K562 (cell line): ENCODE measurements at regions not wholly inside any gene's neighbourhood (a gene's known extent, or its start where the extent isn't known, plus 50 kb on each side); places are given as distances from the start of the nearest gene placed in this dataset.

ENCODE experiments used
- ARID1B ChIP-seq: fragments of 450-650 bp; IDR thresholded peaks from 2 replicates; pipeline ENCODE4 v1.6.1; 2016; ENCODE audit warnings: antibody characterized with exemption, mild to moderate bottlenecking, inconsistent platforms
- ATF7 ChIP-seq: fragments of 450-650 bp; IDR thresholded peaks from 2 replicates; pipeline ENCODE4 v1.7.1; 2014; ENCODE audit warnings: mild to moderate bottlenecking, moderate library complexity
- CREBBP ChIP-seq: IDR thresholded peaks from one replicate; pipeline ENCODE4 v1.6.1; 2012; ENCODE audit warnings: low read depth, mild to moderate bottlenecking, control low read depth, inconsistent platforms, low read length
- DNMT1 ChIP-seq: fragments of 450-650 bp; IDR thresholded peaks from 2 replicates; pipeline ENCODE4 v1.6.1; 2016; ENCODE audit warnings: antibody characterized with exemption, mild to moderate bottlenecking
- E2F8 ChIP-seq: fragments of 450-650 bp; IDR thresholded peaks from 2 replicates; pipeline ENCODE4 v1.7.1; 2018; ENCODE audit warnings: mild to moderate bottlenecking, low read depth; ENCODE audit not compliant: partially characterized antibody
- ETS2 ChIP-seq: IDR thresholded peaks from 2 replicates; pipeline ENCODE4 v1.6.1; 2016; ENCODE audit warnings: borderline replicate concordance, missing genetic modification characterization, mild to moderate bottlenecking, moderate library complexity, missing compliant biosample characterization; ENCODE audit not compliant: poor library complexity, severe bottlenecking
- FOSL1 ChIP-seq: fragments of 200-800 bp; sonication (Bioruptor generic); conservative IDR thresholded peaks from 2 replicates; pipeline ENCODE4 v1.6.1; 2016; ENCODE audit warnings: missing genetic modification characterization, missing compliant biosample characterization
- FUS ChIP-seq: fragments of 200-400 bp; formaldehyde crosslinking; optimal IDR thresholded peaks from 2 replicates; pipeline ENCODE3; 2017; ENCODE audit warnings: low read depth, low read length
- HDAC6 ChIP-seq: IDR thresholded peaks from 2 replicates; pipeline ENCODE4 v1.6.1; 2012; ENCODE audit warnings: low read depth, mild to moderate bottlenecking, control low read depth, inconsistent platforms, low read length, moderate library complexity
- HNRNPH1 ChIP-seq: fragments of 200-400 bp; formaldehyde crosslinking; optimal IDR thresholded peaks from 2 replicates; pipeline ENCODE3; 2017; ENCODE audit warnings: low read depth, mild to moderate bottlenecking, low read length, moderate library complexity
- IFI16 ChIP-seq: fragments of 250-450 bp; sonication (Bioruptor Pico); IDR thresholded peaks from 2 replicates; pipeline ENCODE4 v2.1.2; 2022; ENCODE audit warnings: mild to moderate bottlenecking, inconsistent platforms
- KAT7 ChIP-seq: sonication (generic); formaldehyde crosslinking; IDR thresholded peaks from 2 replicates; pipeline ENCODE4 v1.8.0; 2022; ENCODE audit warnings: missing genetic modification reagents, mild to moderate bottlenecking, borderline replicate concordance
- KLF16 ChIP-seq: IDR thresholded peaks from 2 replicates; pipeline ENCODE4 v1.6.1; 2016; ENCODE audit warnings: antibody characterized with exemption
- MITF ChIP-seq: IDR thresholded peaks from 2 replicates; pipeline ENCODE4 v1.6.1; 2014; ENCODE audit warnings: antibody characterized with exemption
- PHF8 ChIP-seq: fragments of 200-600 bp; sonication (generic); IDR thresholded peaks from 2 replicates; pipeline ENCODE4 v1.6.1; 2012; ENCODE audit warnings: mixed run types, mild to moderate bottlenecking, inconsistent platforms, low read length, moderate library complexity, borderline replicate concordance
- PKNOX1 ChIP-seq: fragments of 450-650 bp; IDR thresholded peaks from 2 replicates; pipeline ENCODE4 v1.6.1; 2016
- POLR3A ChIP-seq: IDR thresholded peaks from 2 replicates; pipeline ENCODE4 v1.6.1; 2011; ENCODE audit warnings: borderline replicate concordance, mild to moderate bottlenecking, moderate library complexity; ENCODE audit not compliant: insufficient read length, insufficient read depth; ENCODE audit errors: extremely low read depth
- SRSF1 ChIP-seq: fragments of 200-400 bp; formaldehyde crosslinking; IDR thresholded peaks from 2 replicates; pipeline ENCODE4 v1.6.1; 2017; ENCODE audit warnings: mild to moderate bottlenecking, low read depth, low read length, moderate library complexity
- TFAM ChIP-seq: fragments of 250-450 bp; sonication (Bioruptor Pico); conservative IDR thresholded peaks from 2 replicates; pipeline ENCODE4 v1.5.0; 2021; ENCODE audit warnings: mild to moderate bottlenecking, moderate library complexity
- ZBED1 ChIP-seq: IDR thresholded peaks from 2 replicates; pipeline ENCODE4 v1.6.1; 2014
- ZEB2 ChIP-seq: fragments of 450-650 bp; IDR thresholded peaks from 2 replicates; pipeline ENCODE4 v1.6.1; 2016
- TF ChIP-seq, protein P1 (sequence below): fragments of 250-450 bp; sonication (Bioruptor Pico); IDR thresholded peaks from 2 replicates; pipeline ENCODE4 v1.8.0; 2021; ENCODE audit warnings: mild to moderate bottlenecking, moderate library complexity

GRCh38 chr17:77088455-77089123 lies 52.2 kb upstream of the SEC14L1 start (continued):
- peak; percentile 86 for TF ChIP-seq MITF
- TF ChIP-seq E2F8 = peak; percentile 96
- peak; percentile 84 for TF ChIP-seq FOSL1
- TF ChIP-seq PKNOX1 = peak; percentile 67
- peak; percentile 51; the same call in 1 of the 2 replicates for TF ChIP-seq ZBED1
- TF ChIP-seq KLF16 = 0 out of 2 replicates have a peak, but pooled peaks have one; percentile 38
- TF ChIP-seq ZEB2 = no peak
- 0 out of 2 replicates have a peak, but pooled peaks have one; percentile 40 for TF ChIP-seq KAT7 (CRISPR knock-in tag)
- TF ChIP-seq FUS = no peak
- TF ChIP-seq IFI16 (CRISPR knock-in tag) = no peak
- peak; percentile 86 for TF ChIP-seq ATF7
- TF ChIP-seq TFAM (CRISPR knock-in tag) = no peak
- no peak for TF ChIP-seq DNMT1
- no peak for TF ChIP-seq SRSF1
- TF ChIP-seq, protein P1, sequence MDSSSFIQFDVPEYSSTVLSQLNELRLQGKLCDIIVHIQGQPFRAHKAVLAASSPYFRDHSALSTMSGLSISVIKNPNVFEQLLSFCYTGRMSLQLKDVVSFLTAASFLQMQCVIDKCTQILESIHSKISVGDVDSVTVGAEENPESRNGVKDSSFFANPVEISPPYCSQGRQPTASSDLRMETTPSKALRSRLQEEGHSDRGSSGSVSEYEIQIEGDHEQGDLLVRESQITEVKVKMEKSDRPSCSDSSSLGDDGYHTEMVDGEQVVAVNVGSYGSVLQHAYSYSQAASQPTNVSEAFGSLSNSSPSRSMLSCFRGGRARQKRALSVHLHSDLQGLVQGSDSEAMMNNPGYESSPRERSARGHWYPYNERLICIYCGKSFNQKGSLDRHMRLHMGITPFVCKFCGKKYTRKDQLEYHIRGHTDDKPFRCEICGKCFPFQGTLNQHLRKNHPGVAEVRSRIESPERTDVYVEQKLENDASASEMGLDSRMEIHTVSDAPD (CRISPR knock-in tag) = no peak
- peak; percentile 84; the same call in 1 of the 2 replicates for TF ChIP-seq PHF8
- no peak for TF ChIP-seq HNRNPH1
- TF ChIP-seq POLR3A = no peak
- no peak for TF ChIP-seq CREBBP
- TF ChIP-seq HDAC6 = no peak
- peak; percentile 50; the same call in 1 of the 2 replicates for TF ChIP-seq ARID1B
- TF ChIP-seq ETS2 (tag) = no peak
